NCI-H510A treated with DMSO at 0.1 percent for 48 hours (cell line): ENCODE measurements at regions not wholly inside any gene's neighbourhood (a gene's known extent, or its start where the extent isn't known, plus 50 kb on each side); places are given as distances from the start of the nearest gene placed in this dataset.
"Not testable (repeated sequence)": the region's sequence is repeated elsewhere in the genome, so short reads cannot be mapped to it uniquely, and the experiment has no call there.

ENCODE experiments used
- DNase-seq: peaks from one replicate; lab custom pipeline; 2025; lab: John Stamatoyannopoulos, UW

- no peak for DNase-seq
These were observed 1267.5 kb upstream of the CDH9 start for GRCh38 chr5:28305891-28306290.

- DNase-seq, result no peak
These were observed 1263.3 kb upstream of the CDH9 start for GRCh38 chr5:28301712-28302111.

- DNase-seq, result no peak
These were observed 1258.0 kb upstream of the CDH9 start for GRCh38 chr5:28296254-28297013.

- not testable (repeated sequence) for DNase-seq
These were observed 1248.6 kb upstream of the CDH9 start for GRCh38 chr5:28287021-28287420.

- DNase-seq, result no peak
These were observed 1248.2 kb upstream of the CDH9 start for GRCh38 chr5:28286566-28286965.

- DNase-seq, result no peak
These were observed 1246.4 kb upstream of the CDH9 start for GRCh38 chr5:28284788-28285187.

- no peak for DNase-seq
These were observed 1243.0 kb upstream of the CDH9 start for GRCh38 chr5:28281351-28281750.

- no peak for DNase-seq
These were observed 1237.5 kb upstream of the CDH9 start for GRCh38 chr5:28275931-28276330.

GRCh38 chr5:28269978-28270377, 1231.6 kb upstream of the CDH9 start:
- DNase-seq, result no peak

- no peak for DNase-seq
These were observed 1227.5 kb upstream of the CDH9 start for GRCh38 chr5:28265877-28266276.

GRCh38 chr5:28254846-28255245, 1216.5 kb upstream of the CDH9 start:
- DNase-seq, result no peak

- no peak for DNase-seq
These were observed 1215.0 kb upstream of the CDH9 start for GRCh38 chr5:28253431-28253830.

- DNase-seq, result peak; percentile 29
These were observed 1211.5 kb upstream of the CDH9 start for GRCh38 chr5:28249771-28250415.

- no peak for DNase-seq
These were observed 1196.1 kb upstream of the CDH9 start for GRCh38 chr5:28234356-28234968.

GRCh38 chr5:28226407-28226806, 1188.0 kb upstream of the CDH9 start:
- DNase-seq, result no peak

GRCh38 chr5:28219539-28219938, 1181.2 kb upstream of the CDH9 start:
- no peak for DNase-seq

- DNase-seq, result no peak
These were observed 1179.3 kb upstream of the CDH9 start for GRCh38 chr5:28217695-28218094.

- no peak for DNase-seq
These were observed 1178.6 kb upstream of the CDH9 start for GRCh38 chr5:28216939-28217360.

- no peak for DNase-seq
These were observed 1176.7 kb upstream of the CDH9 start for GRCh38 chr5:28215091-28215490.

GRCh38 chr5:28214292-28214691, 1175.9 kb upstream of the CDH9 start:
- no peak for DNase-seq

GRCh38 chr5:28208356-28208755, 1170.0 kb upstream of the CDH9 start:
- no peak for DNase-seq

- no peak for DNase-seq
These were observed 1151.6 kb upstream of the CDH9 start for GRCh38 chr5:28190011-28190410.

GRCh38 chr5:28174691-28175090, 1136.3 kb upstream of the CDH9 start:
- DNase-seq, result no peak
